ENCODE measurements at regions not wholly inside any gene's neighbourhood (a gene's known extent, or its start where the extent isn't known, plus 50 kb on each side); places are given as distances from the start of the nearest gene placed in this dataset.
"Not testable (repeated sequence)": the region's sequence is repeated elsewhere in the genome, so short reads cannot be mapped to it uniquely, and the experiment has no call there.

DNA sequence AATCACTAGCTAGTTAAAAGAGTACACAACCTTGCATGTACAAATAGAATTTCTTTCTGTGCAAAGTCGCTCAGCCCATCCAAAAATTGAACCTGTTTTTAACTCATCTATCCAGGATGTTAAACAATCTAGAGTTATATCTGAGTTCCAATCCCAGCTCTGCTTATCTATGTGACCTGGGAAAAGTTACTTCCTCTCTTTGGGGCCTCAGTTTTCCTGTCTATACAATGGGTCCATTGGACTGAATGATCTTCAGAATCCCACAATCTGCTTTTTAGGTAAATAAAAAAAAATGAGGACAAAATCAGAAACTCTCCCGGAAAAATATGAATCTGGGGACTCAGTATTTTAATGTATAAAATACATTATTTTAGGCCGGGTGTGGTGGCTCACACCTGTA is 389.5 kb upstream of the PROX1 start:
- DNase-seq (no peak), ATAC-seq (no peak)
- no peaks in the 10 kb centered on the region for H3K4me1 ChIP-seq (ENCODE audit: control insufficient read depth, insufficient read depth, low read length)
- H3K4me3 ChIP-seq (ENCODE audit: low read length): no peak overlapping the region
- H3K27ac ChIP-seq (ENCODE audit: low read length): no peak overlapping the region
- intact Hi-C loops (cut with DNase I): no loop called here
- no peaks in the 10 kb centered on the region for H3K9me3 ChIP-seq (ENCODE audit: control insufficient read depth, low read length)
- H3K27me3 ChIP-seq (ENCODE audit: control insufficient read depth, insufficient read depth): no peaks in the 10 kb centered on the region
- WGBS: 92% methylated on average over 3 of the region's 3 CpGs

DNA sequence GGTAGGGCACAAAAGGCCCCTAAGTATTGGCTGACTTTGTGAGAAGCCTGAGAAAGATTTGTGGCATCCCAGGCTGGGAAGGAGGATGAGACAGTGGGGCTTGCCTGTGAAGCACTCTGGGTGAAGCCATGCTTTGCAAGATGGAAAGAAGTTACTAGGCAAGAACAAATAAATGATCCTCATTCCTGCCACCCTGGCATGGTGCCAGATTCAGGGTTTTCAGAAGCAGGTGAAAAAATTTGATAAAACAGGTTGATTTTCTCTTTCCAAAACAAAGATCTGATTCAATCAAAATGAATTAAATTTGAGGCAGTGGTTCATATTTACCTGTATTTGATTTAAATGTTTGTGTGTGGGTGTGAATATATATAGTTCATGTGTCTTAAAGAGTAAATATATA is 386.9 kb upstream of the PROX1 start:
- no peak for ATAC-seq
- DNase-seq: no peak
- H3K4me3 ChIP-seq (ENCODE audit: low read length): no peak overlapping the region
- no peaks in the 10 kb centered on the region for H3K4me1 ChIP-seq (ENCODE audit: control insufficient read depth, insufficient read depth, low read length)
- intact Hi-C loops (cut with DNase I): no loop called here
- H3K27ac ChIP-seq (ENCODE audit: low read length): no peak overlapping the region
- H3K27me3 ChIP-seq (ENCODE audit: control insufficient read depth, insufficient read depth): no peaks in the 10 kb centered on the region
- H3K9me3 ChIP-seq (ENCODE audit: control insufficient read depth, low read length): no peaks in the 10 kb centered on the region

DNA sequence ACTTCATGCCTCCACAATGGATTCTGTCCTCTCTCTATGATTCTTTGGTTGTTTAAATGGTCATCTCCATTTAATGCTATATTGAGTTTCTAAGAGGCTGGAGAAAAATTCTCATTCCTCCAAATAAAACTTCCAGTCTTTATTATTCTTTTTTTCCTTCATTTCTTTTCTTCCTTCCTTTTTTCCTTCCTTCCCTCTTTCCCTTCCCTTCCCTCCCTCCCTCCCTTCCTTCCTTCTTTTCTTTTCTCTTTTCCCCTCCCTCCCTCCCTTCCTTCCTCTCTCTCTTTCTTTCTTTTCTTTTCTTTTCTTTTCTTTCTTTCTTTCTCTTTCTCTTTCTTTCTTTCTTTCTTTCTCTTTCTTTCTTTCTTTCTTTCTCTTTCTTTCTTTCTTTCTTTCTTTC is 386.1 kb upstream of the PROX1 start:
- DNase-seq; H3K27me3 ChIP-seq (ENCODE audit: control insufficient read depth, insufficient read depth); H3K4me1 ChIP-seq (ENCODE audit: control insufficient read depth, insufficient read depth, low read length); H3K27ac ChIP-seq (ENCODE audit: low read length); H3K9me3 ChIP-seq (ENCODE audit: control insufficient read depth, low read length); ATAC-seq; intact Hi-C loops (cut with DNase I); H3K4me3 ChIP-seq (ENCODE audit: low read length): not testable (repeated sequence)

DNA sequence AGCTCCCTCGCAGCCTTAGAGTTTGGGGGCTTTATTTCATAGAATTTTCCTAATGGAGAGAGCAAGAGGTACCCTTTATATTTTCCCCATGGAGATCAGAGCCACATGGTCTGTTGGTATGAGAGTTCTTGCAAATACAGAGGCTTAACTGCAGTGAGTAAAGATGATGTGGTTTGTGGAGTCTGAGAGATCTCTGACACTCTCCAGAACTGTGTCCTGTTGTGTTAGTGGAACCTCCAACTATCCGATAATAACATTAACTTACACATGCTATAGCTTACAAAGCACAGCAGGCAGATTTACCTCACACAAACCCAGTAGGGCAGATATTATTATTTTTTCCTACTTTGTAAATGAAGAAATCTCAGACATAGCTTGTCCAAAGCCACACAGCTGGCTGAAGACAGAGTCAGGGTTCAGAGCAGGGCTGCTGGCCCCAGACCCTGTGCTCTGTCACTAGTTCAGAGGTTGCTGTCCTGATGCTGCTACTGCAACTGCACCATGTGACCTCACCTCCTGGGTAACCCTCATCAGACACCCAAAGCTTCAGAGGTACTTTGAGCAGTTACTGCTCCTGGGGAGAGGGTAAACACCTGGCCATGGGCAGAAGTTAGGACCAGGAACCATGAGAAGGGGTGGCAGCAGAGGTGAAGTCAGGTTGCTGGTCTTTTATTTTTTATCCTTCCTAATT is 384.8 kb upstream of the PROX1 start:
- Histone ChIP-seq H3K9me3 (ENCODE audit: control insufficient read depth, low read length) (no peaks in the 10 kb centered on the region), H3K4me1 (ENCODE audit: control insufficient read depth, insufficient read depth, low read length) (peaks cover 2% of the 10 kb centered on the region), H3K4me3 (ENCODE audit: low read length) (no peak overlapping the region), H3K27me3 (ENCODE audit: control insufficient read depth, insufficient read depth) (no peaks in the 10 kb centered on the region), H3K27ac (ENCODE audit: low read length) (no peak overlapping the region)
- intact Hi-C loops (cut with DNase I): no loop called here
- ATAC-seq (no peak), DNase-seq (no peak)
- 90% methylated on average over 2 of the region's 2 CpGs for WGBS

DNA sequence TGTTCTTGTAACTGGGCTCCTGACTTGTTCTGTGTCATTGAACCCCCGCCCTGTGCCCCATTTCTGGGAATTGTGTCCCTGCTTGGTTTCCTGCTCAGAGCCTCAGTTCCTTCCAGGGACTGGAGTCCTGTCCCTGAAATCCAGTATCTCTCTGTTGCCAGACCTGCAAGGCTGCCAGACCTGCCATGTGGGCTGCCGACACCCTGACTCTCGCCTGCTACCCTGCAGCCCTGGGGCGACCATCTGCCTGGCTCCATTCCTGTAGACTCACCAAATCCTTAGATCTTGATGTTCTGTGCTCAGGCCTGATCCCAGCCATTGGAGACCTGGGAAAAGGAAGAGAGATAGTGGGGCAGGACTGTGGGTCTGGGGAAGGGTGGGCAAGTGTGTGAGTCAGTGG is 383.3 kb upstream of the PROX1 start:
- ATAC-seq (no peak), DNase-seq (no peak)
- no peaks in the 10 kb centered on the region for H3K27me3 ChIP-seq (ENCODE audit: control insufficient read depth, insufficient read depth)
- no peaks in the 10 kb centered on the region for H3K9me3 ChIP-seq (ENCODE audit: control insufficient read depth, low read length)
- intact Hi-C loops (cut with DNase I): no loop called here
- peaks cover 2% of the 10 kb centered on the region for H3K4me1 ChIP-seq (ENCODE audit: control insufficient read depth, insufficient read depth, low read length)
- WGBS: 80% methylated on average over 4 of the region's 4 CpGs
- no peak overlapping the region for H3K4me3 ChIP-seq (ENCODE audit: low read length)
- no peak overlapping the region for H3K27ac ChIP-seq (ENCODE audit: low read length)

DNA sequence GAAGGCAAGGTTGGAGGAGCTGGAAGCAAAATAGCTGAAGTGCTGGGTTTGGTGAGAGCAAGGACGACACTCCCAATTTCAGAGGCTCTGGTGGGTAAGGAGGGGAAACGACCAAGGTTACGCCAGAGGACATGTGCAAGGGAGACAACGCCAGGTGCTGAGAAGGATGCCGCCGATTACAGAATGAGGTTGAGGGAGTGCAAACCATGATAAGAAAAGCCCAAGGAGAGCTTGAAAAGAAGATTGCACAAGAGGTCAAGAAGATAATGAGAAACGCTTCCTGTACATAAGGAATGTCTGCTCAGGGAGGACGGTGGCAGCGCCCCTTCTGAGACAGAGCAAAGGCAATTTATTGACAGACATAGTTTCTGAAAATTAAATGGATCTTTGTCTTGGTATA is 382.0 kb upstream of the PROX1 start:
- Histone ChIP-seq H3K4me3 (ENCODE audit: low read length) (no peak overlapping the region), H3K9me3 (ENCODE audit: control insufficient read depth, low read length) (no peaks in the 10 kb centered on the region), H3K4me1 (ENCODE audit: control insufficient read depth, insufficient read depth, low read length) (peaks cover 2% of the 10 kb centered on the region), H3K27ac (ENCODE audit: low read length) (no peak overlapping the region), H3K27me3 (ENCODE audit: control insufficient read depth, insufficient read depth) (no peaks in the 10 kb centered on the region)
- DNase-seq (no peak), ATAC-seq (no peak)
- 47% methylated on average over 9 of the region's 9 CpGs for WGBS
- intact Hi-C loops (cut with DNase I): no loop called here

DNA sequence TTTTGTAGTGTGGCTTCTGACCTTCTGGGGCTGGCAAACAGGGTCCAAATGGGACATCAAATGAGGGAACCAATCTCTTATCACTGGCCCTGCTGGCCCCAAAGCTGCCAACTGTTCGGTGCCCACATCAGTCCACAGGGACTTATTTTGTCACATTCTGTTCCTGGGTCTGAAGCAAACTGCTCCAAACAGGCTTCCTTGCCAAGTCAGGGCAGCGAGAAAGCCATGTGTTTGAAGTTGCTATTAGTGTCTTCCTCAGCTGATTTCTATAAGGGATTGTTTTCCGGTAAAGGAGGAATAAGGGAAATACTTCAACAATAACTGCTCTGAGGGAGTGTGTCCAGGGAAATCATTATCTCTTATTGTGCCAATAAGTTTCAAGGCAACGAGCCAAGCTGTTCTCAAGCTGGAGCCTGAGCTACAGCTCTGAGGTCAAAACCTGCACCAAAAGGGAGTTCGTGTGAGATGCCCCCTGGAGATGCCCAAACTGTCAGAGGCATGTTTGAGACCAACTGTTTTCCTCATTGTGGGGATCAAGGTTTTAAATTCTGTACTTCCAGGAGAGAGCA is 381.4 kb upstream of the PROX1 start:
- no peak overlapping the region for H3K4me3 ChIP-seq (ENCODE audit: low read length)
- no peaks in the 10 kb centered on the region for H3K27me3 ChIP-seq (ENCODE audit: control insufficient read depth, insufficient read depth)
- intact Hi-C loops (cut with DNase I): no loop called here
- DNase-seq: peak in 1 of 3 donors; percentile 49
- H3K4me1 ChIP-seq (ENCODE audit: control insufficient read depth, insufficient read depth, low read length): peaks cover 2% of the 10 kb centered on the region
- ATAC-seq: peak in 1 of 2 donors; percentile 72
- H3K27ac ChIP-seq (ENCODE audit: low read length): no peak overlapping the region
- no peaks in the 10 kb centered on the region for H3K9me3 ChIP-seq (ENCODE audit: control insufficient read depth, low read length)
- 21% methylated on average over 5 of the region's 5 CpGs for WGBS

DNA sequence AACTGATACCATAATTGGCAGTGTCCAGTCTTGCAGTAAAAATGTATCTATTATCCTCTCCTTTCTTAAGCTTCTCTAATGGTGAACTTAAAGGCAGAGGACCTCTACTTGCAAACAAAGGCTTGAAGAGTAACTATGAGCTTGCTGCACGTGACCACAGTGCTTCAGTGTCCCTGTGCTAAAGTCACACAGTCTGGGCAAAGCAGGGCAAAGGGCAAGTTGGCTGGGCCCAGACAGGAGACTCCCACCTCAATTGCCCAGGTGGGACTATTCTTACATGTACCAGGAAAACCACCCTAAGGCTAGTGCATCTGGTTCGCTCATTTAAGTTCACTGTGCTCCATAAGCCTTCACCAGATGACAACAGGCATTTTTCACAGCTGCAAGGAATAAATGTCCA is 374.2 kb upstream of the PROX1 start:
- WGBS: 82% methylated on average over 2 of the region's 2 CpGs
- intact Hi-C loops (cut with DNase I): no loop called here
- no peaks in the 10 kb centered on the region for H3K4me1 ChIP-seq (ENCODE audit: control insufficient read depth, insufficient read depth, low read length)

DNA sequence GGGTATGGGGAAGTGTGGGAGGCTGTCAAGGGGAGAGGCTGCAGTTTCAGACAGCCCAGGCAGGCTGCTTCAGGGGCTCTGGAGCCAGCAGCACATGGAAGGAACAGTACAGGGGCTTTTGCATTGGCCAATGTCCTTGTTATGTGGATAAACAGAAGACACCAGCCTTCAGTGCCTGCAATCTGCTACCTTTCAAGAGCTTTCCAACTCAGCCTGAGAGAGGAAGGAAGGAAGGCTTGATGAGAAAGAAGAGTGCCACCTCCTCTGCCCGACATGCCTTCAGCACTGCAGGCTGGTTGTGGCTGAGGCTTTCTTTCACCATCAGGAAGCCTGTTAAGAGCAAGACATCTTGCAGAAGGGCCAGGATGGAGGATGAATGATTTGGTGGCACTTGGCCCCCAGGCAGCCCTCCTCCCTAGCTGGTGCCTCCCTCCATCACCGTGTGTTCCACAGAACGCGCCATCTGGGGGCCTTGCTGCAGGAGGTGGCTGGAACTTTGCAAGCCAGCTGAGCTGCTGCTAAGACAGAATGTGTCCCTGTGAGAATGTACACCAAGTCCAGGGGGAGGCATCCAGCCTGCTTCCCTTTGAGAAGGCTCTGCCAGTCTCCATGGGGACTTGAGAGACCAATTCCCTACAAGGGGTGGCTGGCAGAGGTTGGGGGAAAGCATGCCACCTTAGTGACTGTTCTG is 372.4 kb upstream of the PROX1 start:
- intact Hi-C loops (cut with DNase I): no loop called here
- 74% methylated on average over 4 of the region's 4 CpGs for WGBS
- no peak for ATAC-seq

More for the DNA sequence above, 374.2 kb upstream of the PROX1 start:
- DNase-seq: no peak
- H3K9me3 ChIP-seq (ENCODE audit: control insufficient read depth, low read length): no peaks in the 10 kb centered on the region
- H3K4me3 ChIP-seq (ENCODE audit: low read length): no peak overlapping the region
- ATAC-seq: no peak
- no peak overlapping the region for H3K27ac ChIP-seq (ENCODE audit: low read length)
- H3K27me3 ChIP-seq (ENCODE audit: control insufficient read depth, insufficient read depth): no peaks in the 10 kb centered on the region

DNA sequence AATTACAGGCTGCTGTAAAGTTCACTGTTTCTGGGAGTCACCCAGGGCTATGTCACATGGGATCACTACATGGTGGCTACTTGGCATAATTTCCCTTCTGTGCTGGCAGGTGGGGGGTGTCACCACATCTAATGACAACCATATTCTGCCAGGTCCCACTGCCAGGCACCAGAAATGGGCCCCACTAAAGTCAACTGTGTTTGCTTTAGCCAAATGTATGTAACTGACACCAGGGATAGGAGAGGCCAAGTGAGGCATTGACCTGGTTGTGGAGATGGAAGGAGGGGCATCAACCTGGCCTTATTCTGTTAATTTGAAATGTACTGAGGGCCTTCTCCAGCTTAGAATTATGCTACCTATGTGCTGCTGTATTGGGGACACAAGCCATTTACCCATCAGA is 370.6 kb upstream of the PROX1 start:
- Histone ChIP-seq H3K27me3 (ENCODE audit: control insufficient read depth, insufficient read depth) (no peaks in the 10 kb centered on the region), H3K4me3 (ENCODE audit: low read length) (no peak overlapping the region), H3K9me3 (ENCODE audit: control insufficient read depth, low read length) (no peaks in the 10 kb centered on the region), H3K4me1 (ENCODE audit: control insufficient read depth, insufficient read depth, low read length) (no peaks in the 10 kb centered on the region), H3K27ac (ENCODE audit: low read length) (no peak overlapping the region)
- intact Hi-C loops (cut with DNase I): no loop called here
- no peak for DNase-seq
- ATAC-seq: no peak

More for the DNA sequence above, 372.4 kb upstream of the PROX1 start:
- Histone ChIP-seq H3K9me3 (ENCODE audit: control insufficient read depth, low read length) (no peaks in the 10 kb centered on the region), H3K4me1 (ENCODE audit: control insufficient read depth, insufficient read depth, low read length) (no peaks in the 10 kb centered on the region), H3K27ac (ENCODE audit: low read length) (no peak overlapping the region), H3K4me3 (ENCODE audit: low read length) (no peak overlapping the region), H3K27me3 (ENCODE audit: control insufficient read depth, insufficient read depth) (no peaks in the 10 kb centered on the region)
- DNase-seq: no peak

DNA sequence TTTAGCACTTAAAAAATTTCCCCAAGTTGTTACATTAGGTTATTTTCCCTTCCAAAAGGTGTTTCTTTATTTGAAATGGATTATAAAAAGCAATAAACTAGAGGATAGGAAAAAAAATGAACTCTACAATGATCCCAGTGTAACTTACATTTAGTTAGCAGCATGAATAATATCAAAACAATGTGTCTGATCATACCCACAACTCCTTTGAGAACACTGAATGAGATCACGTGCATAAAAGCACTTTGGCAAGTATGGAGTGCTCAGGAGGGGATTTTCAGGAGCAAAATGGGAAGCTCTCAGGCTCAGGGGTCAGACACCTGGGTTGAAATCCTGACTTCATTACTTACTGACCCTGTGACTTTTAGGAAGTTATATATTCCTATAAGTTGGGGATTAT is 369.7 kb upstream of the PROX1 start:
- Histone ChIP-seq H3K4me3 (ENCODE audit: low read length) (no peak overlapping the region), H3K27ac (ENCODE audit: low read length) (no peak overlapping the region), H3K9me3 (ENCODE audit: control insufficient read depth, low read length) (no peaks in the 10 kb centered on the region), H3K4me1 (ENCODE audit: control insufficient read depth, insufficient read depth, low read length) (no peaks in the 10 kb centered on the region), H3K27me3 (ENCODE audit: control insufficient read depth, insufficient read depth) (no peaks in the 10 kb centered on the region)
- 30% methylated on average over 1 of the region's 1 CpG for WGBS
- DNase-seq: no peak
- no peak for ATAC-seq
- intact Hi-C loops (cut with DNase I): no loop called here

Measured in right cardiac atrium (tissue), 5 donors.